GM12872 (cell line): ENCODE measurements at regions not wholly inside any gene's neighbourhood (a gene's known extent, or its start where the extent isn't known, plus 50 kb on each side); places are given as distances from the start of the nearest gene placed in this dataset.

ENCODE experiments used
- TF ChIP-seq, protein P1 (sequence below): IDR thresholded peaks from 3 replicates; pipeline ENCODE4 v1.5.1; 2011; ENCODE audit warnings: low read depth, mild to moderate bottlenecking, low read length, moderate library complexity; ENCODE audit not compliant: insufficient read depth

DNA sequence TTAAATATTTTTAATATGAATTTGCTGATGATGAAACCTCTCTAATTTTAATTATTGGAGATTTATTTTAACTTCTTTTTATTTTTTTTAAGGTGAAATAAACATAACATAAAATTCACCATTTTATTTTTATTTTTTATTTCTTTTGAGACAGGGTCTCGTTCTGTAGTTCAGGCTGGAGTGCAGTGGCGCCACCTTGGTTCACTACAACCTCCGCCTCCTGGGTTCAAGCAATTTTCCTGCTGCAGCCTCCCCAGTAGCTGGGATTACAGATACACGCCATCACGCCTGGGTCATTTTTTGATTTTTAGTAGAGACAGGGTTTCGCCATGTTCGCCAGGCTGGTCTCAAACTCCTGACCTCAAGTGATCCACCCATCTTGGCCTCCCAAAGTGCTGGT lies 402.9 kb downstream of the PRR16 start:
- TF ChIP-seq, protein P1, sequence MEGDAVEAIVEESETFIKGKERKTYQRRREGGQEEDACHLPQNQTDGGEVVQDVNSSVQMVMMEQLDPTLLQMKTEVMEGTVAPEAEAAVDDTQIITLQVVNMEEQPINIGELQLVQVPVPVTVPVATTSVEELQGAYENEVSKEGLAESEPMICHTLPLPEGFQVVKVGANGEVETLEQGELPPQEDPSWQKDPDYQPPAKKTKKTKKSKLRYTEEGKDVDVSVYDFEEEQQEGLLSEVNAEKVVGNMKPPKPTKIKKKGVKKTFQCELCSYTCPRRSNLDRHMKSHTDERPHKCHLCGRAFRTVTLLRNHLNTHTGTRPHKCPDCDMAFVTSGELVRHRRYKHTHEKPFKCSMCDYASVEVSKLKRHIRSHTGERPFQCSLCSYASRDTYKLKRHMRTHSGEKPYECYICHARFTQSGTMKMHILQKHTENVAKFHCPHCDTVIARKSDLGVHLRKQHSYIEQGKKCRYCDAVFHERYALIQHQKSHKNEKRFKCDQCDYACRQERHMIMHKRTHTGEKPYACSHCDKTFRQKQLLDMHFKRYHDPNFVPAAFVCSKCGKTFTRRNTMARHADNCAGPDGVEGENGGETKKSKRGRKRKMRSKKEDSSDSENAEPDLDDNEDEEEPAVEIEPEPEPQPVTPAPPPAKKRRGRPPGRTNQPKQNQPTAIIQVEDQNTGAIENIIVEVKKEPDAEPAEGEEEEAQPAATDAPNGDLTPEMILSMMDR: no peak

DNA sequence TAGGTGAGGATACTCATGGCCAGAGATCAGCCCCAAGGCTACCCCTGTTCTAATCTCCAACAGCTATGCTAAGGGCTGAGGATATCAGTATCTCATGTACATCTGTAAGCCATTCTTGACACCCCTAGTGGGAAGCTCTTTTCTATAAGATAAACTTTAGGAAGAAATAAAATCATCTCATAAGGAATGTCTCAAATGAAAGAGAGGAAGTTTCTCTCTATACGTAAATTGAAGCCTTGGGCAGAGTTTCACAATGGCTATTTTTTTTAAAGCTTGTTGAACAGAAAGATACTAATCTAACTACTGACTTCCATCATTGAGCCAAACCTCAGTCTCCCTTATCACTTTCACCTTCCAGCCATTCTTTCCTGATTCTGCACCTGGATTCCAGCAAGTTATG lies 405.7 kb downstream of the PRR16 start:
- TF ChIP-seq, protein P1: no peak

DNA sequence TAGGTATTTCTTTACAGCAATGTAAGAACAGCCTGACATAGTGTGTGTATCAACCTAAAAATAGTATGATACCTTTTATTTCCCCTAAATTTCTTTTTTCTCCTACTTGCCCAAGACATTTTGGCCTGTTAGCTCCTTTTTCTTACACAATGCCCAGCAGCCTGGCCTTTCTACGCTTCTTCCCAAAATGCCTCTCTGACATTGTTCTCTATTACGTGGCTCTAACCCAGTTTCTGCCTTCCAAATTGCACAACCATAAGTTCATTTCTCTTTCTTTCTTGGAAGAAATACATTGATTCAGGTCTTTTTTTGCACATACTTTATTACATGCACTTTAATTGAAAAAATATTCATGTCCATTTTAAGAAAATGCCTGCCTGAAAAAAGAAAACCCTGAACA lies 408.2 kb downstream of the PRR16 start:
- TF ChIP-seq, protein P1: no peak

DNA sequence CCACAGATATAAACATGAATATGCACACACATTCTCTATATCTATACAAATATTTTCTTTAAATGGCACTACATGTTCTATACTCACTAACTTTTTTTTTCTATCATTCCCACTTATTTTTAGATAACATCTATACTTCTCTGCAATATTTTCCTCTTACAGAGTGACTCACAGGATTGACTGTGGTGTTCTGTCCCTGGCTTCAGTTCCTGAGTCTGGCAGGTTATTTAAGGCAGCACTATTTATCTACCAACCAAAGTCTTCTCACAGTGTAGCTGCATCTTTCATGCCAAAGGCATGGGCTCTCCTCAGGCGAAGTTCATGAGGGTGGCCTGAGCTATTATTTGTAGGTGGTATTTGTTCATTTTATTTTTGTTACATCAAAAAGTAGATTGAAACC lies 409.0 kb downstream of the PRR16 start:
- TF ChIP-seq, protein P1: no peak

DNA sequence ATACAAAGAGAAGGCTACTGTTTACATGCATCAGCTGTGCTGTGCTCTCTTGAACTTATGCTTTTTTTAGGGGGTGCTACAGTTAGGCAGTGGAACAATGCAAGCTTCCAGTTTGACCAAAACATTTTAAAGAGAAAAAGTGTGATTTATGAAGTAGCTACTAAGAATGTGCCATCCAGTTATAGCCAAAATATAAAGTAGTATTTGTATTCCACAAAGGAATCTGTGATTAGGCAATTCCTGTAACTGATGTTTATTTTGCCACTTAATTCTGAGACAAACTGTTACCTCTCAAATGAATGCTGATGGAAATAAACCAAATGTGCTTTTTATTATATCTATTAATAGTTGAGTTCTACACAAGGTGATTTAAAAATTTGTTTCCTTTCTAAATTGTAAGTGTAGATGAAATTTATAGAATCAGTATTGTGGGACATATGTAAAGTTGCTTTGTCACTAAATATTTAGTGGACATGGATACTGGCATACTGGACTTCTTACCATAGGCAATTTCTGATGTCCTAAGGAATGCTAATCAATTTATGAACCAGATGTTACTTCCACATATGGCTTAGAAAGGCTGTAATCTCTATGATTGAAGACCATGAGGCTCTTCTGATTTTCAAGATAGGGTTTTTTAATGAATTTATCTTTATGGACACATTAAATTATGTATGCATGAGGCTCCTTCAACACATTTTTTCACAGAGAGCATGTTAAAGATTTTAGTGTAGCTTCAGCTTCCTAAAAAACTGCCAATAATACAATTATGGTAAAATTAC lies 410.2 kb downstream of the PRR16 start:
- TF ChIP-seq, protein P1: no peak

DNA sequence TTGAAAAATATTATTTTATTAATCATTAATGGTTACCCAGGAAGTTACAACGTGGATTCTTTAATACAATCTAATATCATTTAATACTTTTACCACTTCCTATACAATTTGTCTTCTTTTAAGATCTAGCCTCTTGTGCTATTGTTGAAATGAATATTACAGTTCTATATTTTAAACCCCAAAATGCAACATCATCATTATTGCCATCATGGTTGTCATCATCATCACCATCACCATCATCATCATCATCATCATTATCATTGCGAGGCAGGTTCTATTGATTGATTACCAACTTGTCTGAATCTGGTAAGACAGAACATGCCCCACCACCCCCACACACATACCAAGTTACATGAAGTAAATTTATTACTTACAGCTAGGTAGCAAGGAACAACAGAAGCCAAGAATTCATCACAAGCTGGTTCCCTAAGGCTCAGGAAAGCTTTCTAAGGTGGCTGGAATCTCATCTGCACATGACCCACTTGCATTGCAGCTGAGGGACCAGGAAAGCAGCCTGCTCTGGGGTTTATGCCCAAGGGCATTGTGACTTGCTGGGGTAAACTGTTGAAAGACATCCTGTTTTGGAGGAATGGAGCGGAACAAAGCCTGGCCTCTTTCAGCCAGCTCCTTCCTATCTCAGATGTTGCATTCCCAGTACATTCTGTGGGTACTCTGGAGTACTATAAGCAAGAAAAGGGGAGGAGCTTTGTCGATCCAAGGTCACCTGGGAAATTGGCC lies 418.1 kb downstream of the PRR16 start:
- TF ChIP-seq, protein P1: no peak

DNA sequence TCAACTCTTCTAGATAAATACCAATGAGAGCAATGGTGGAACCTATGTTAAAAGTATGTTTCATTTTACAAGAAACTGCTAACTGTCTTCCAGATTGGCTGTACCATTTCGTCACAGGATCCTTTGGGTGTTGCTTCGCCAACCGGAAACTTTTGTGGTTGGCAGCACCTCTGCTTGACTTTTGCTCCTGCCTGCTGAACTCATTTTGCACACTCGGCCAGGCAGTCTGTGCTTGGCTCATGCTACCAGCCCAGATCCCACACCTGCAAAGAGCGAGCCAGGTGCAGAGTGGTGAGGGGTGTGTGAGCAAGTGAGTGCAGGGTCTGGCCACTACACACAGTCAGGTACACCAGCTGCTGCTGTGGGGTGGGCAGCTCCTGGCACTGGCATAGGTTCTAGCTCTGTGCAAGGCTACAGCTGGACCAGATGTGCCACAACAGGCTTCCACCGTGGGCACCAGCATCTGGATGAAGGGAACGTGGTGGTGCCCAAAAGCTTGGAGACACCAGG lies 422.3 kb downstream of the PRR16 start:
- TF ChIP-seq, protein P1: no peak
